Cerebellar cortex (tissue), 1 donor: ENCODE measurements at regions not wholly inside any gene's neighbourhood (a gene's known extent, or its start where the extent isn't known, plus 50 kb on each side); places are given as distances from the start of the nearest gene placed in this dataset.
A peak's percentile ranks its signal among the peaks of the same experiment; 100 is the strongest.
"Not testable (repeated sequence)": the region's sequence is repeated elsewhere in the genome, so short reads cannot be mapped to it uniquely, and the experiment has no call there.

Source experiments
- DNase-seq: peaks from one replicate; pipeline ENCODE4 v3.0.0-alpha.2; 2015; ENCODE audit warnings: low spot score

GRCh38 chr12:107497231-107497630, 188.4 kb upstream of the PWP1 start:
- no peak for DNase-seq

- DNase-seq = no peak
These were observed 185.3 kb upstream of the PWP1 start for GRCh38 chr12:107500307-107500706.

GRCh38 chr12:107501681-107502080, 183.9 kb upstream of the PWP1 start:
- no peak for DNase-seq

- DNase-seq = no peak
These were observed 182.3 kb upstream of the PWP1 start for GRCh38 chr12:107503129-107503855.

GRCh38 chr12:107503887-107504885, 181.4 kb upstream of the PWP1 start:
- DNase-seq = no peak

GRCh38 chr12:107509421-107509820, 176.2 kb upstream of the PWP1 start:
- no peak for DNase-seq

GRCh38 chr12:107510211-107510610, 175.4 kb upstream of the PWP1 start:
- no peak for DNase-seq

- DNase-seq = no peak
These were observed 174.3 kb upstream of the PWP1 start for GRCh38 chr12:107511292-107511691.

- no peak for DNase-seq
These were observed 173.2 kb upstream of the PWP1 start for GRCh38 chr12:107512391-107512790.

GRCh38 chr12:107513184-107513583, 172.4 kb upstream of the PWP1 start:
- no peak for DNase-seq

GRCh38 chr12:107513636-107514400, 171.8 kb upstream of the PWP1 start:
- DNase-seq = no peak

- DNase-seq = no peak
These were observed 170.6 kb upstream of the PWP1 start for GRCh38 chr12:107514887-107515445.

GRCh38 chr12:107515446-107515958, 170.1 kb upstream of the PWP1 start:
- no peak for DNase-seq

- not testable (repeated sequence) for DNase-seq
These were observed 167.8 kb upstream of the PWP1 start for GRCh38 chr12:107517816-107518215.

GRCh38 chr12:107518868-107519267, 166.7 kb upstream of the PWP1 start:
- no peak for DNase-seq

- no peak for DNase-seq
These were observed 165.4 kb upstream of the PWP1 start for GRCh38 chr12:107519906-107520859.

GRCh38 chr12:107521826-107522355, 163.7 kb upstream of the PWP1 start:
- no peak for DNase-seq

GRCh38 chr12:107522692-107523477, 162.7 kb upstream of the PWP1 start:
- DNase-seq = peak; percentile 14

- no peak for DNase-seq
These were observed 161.6 kb upstream of the PWP1 start for GRCh38 chr12:107523775-107524535.
